GM06990 (cell line): ENCODE measurements at regions not wholly inside any gene's neighbourhood (a gene's known extent, or its start where the extent isn't known, plus 50 kb on each side); places are given as distances from the start of the nearest gene placed in this dataset.

ENCODE experiments used
- DNase-seq: peaks from one replicate; pipeline ENCODE4 v3.0.0-alpha.2; 2011; ENCODE audit not compliant: insufficient read length; ENCODE audit errors: extremely low read depth
- H3K27me3 ChIP-seq: replicated peaks from 2 replicates; pipeline ENCODE4 v1.6.0; 2011; ENCODE audit warnings: low read length; ENCODE audit not compliant: control insufficient read depth, insufficient read depth
- H3K36me3 ChIP-seq: 2 replicates; pipeline ENCODE4 v1.5.1; 2011; ENCODE audit warnings: low read length; ENCODE audit not compliant: control insufficient read depth, insufficient read depth
- H3K4me3 ChIP-seq: replicated peaks from 2 replicates; pipeline ENCODE4 v1.5.1; 2011; ENCODE audit warnings: low read depth, mild to moderate bottlenecking, control low read depth, low read length
- TF ChIP-seq, protein P1 (sequence below): IDR thresholded peaks from 2 replicates; pipeline ENCODE4 v1.5.1; 2011; ENCODE audit warnings: low read length, control low read depth, mild to moderate bottlenecking, inconsistent platforms; ENCODE audit not compliant: insufficient read depth, poor library complexity, severe bottlenecking

DNA sequence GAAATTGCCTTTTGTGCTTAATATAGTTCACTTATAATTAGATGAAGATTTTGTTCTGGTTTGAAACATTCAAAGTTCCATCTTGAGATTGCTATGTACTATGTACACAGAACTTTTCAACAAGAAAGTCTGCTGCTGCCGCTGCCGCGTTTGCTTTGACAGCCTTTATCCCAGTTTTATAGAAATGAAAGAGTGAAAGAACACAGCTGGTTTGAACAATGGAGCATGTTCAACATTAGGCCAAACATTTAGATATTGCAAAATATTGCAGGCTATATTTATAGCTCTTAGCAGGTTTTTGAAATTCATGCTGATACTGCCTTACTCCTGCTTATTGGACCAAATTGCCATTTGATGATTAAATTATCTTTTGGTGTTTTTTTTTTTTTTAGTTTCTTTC is 299.8 kb upstream of the PRKD1 start:
- no peaks in the 10 kb centered on the region for H3K36me3 ChIP-seq
- no peak for DNase-seq
- TF ChIP-seq, protein P1, sequence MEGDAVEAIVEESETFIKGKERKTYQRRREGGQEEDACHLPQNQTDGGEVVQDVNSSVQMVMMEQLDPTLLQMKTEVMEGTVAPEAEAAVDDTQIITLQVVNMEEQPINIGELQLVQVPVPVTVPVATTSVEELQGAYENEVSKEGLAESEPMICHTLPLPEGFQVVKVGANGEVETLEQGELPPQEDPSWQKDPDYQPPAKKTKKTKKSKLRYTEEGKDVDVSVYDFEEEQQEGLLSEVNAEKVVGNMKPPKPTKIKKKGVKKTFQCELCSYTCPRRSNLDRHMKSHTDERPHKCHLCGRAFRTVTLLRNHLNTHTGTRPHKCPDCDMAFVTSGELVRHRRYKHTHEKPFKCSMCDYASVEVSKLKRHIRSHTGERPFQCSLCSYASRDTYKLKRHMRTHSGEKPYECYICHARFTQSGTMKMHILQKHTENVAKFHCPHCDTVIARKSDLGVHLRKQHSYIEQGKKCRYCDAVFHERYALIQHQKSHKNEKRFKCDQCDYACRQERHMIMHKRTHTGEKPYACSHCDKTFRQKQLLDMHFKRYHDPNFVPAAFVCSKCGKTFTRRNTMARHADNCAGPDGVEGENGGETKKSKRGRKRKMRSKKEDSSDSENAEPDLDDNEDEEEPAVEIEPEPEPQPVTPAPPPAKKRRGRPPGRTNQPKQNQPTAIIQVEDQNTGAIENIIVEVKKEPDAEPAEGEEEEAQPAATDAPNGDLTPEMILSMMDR, result no peak
- H3K4me3 ChIP-seq, result no peak overlapping the region
- H3K27me3 ChIP-seq, result no peaks in the 10 kb centered on the region

DNA sequence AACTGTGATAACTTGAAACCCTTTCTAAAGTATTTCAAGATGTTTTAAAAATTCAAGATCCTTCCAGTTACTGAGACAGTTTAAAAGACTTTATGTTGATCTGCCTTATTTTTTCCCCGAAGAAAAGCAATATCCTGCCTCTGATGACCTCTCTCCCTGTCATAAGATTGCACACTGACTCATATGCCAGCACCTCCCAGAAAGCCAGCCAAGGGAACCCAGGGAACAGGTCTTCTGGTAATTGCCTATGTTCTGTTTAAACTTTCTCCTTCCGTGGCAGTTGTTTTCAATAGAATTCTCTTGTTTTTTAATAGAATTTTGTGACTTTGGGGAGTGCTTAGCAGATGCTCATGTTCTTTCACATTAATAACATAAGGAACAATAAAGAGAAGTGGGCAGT is 300.2 kb upstream of the PRKD1 start:
- Histone ChIP-seq H3K36me3 (no peaks in the 10 kb centered on the region), H3K27me3 (no peaks in the 10 kb centered on the region), H3K4me3 (no peak overlapping the region)
- DNase-seq, result no peak
- TF ChIP-seq, protein P1, result no peak

DNA sequence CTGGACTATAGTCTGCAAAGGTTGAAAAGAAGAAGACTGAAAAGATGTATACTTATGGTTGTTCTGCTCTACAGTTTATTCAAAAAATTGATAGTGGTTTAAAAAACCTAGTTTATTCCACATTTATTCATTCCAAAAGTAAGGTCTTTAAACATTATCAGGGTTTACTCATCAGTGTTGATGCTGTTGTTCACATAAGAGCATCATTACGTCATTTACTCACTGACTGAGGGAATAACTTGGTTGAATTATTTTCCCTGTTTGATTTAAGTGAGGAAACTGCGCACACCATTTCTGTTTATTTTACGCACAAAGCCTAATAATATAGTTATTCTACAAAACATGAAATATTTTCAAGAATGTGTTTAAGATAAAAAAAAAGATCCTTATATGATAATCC is 303.1 kb upstream of the PRKD1 start:
- Histone ChIP-seq H3K36me3 (no peaks in the 10 kb centered on the region), H3K27me3 (no peaks in the 10 kb centered on the region), H3K4me3 (no peak overlapping the region)
- DNase-seq, result no peak
- TF ChIP-seq, protein P1, result no peak

DNA sequence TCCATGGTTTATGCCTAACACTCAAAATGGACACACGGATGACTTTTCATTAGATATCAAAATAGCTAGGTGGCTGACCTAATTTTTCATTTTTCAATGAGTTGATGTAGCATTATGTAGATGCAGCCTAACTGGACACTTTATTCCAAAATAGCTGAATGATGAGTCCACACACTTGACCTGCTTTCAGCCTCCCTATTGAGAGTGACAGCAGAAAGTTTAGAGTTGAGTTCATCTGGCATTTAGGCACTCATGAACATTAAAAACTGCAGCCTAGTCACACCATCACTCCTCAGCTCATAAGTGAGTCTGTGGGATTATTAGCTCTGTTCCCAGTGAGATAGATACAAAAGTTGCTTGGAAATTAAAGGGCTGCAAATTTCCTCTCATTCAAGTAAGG is 307.3 kb upstream of the PRKD1 start:
- Histone ChIP-seq H3K36me3 (no peaks in the 10 kb centered on the region), H3K4me3 (no peak overlapping the region), H3K27me3 (no peaks in the 10 kb centered on the region)
- TF ChIP-seq, protein P1, result no peak
- no peak for DNase-seq

DNA sequence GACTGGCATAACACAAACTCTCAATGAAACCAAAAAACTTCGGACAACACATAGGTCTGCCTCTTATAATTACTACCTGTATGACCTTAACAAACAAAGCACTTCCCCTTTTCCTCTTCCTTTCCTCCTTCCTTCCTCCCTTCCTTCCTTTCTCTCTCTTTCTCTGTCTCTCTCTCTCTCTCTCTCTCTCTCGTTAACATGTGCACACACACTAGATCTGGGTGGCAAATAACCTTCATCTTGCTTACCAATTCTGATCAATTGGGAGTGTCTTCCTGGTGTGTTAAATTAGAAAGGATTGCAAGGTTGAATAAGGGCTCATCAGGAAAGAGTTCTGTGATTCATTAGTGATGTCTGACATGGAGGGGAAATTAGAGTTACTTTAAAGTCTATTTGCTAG is 307.8 kb upstream of the PRKD1 start:
- Histone ChIP-seq H3K27me3 (no peaks in the 10 kb centered on the region), H3K36me3 (no peaks in the 10 kb centered on the region), H3K4me3 (no peak overlapping the region)
- TF ChIP-seq, protein P1, result no peak
- no peak for DNase-seq

DNA sequence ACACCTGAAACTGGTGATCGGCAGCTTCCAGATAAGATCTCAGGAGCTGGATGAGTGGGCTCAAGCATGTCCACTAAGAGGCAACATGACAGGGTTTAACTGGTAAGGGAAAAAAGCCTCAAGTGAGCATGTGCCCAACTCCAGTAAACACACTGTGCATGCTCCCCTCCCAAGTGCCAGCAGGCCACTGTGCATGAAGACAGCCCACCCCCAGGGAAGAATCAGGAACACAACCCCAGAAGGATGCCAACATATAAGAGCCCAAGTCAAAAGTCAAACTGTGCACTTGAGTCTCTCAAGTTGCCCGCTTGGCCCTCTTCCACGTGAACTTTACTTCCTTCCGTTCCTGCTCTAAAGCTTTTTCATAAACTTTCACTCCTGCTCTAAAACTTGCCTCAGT is 311.3 kb upstream of the PRKD1 start:
- no peaks in the 10 kb centered on the region for H3K36me3 ChIP-seq
- DNase-seq, result no peak
- TF ChIP-seq, protein P1, result no peak
- H3K4me3 ChIP-seq, result no peak overlapping the region
- no peaks in the 10 kb centered on the region for H3K27me3 ChIP-seq
